ENCODE measurements at regions not wholly inside any gene's neighbourhood (a gene's known extent, or its start where the extent isn't known, plus 50 kb on each side); places are given as distances from the start of the nearest gene placed in this dataset.

GRCh38 chr2:33680644-33681363 is 81.7 kb upstream of the FAM98A start:
- no peaks in the 10 kb centered on the region for H3K4me1 ChIP-seq (ENCODE audit: control extremely low read depth in 1 of 4, control insufficient read depth in 4 of 4, insufficient read depth in 4 of 4, low read length in 3 of 4)
- DNase-seq, result no peak
- H3K36me3 ChIP-seq (ENCODE audit: control insufficient read depth in 4 of 4, insufficient read depth in 4 of 4, low read length in 3 of 4), result no peaks in the 10 kb centered on the region
- no peak overlapping the region for H3K4me3 ChIP-seq (ENCODE audit: control insufficient read depth in 1 of 7, extremely low read depth in 1 of 7, insufficient read depth in 4 of 7, low read depth in 2 of 7, low read length in 6 of 7)
- no peaks in the 10 kb centered on the region for H3K27me3 ChIP-seq (replicated peaks in 2 of 5; ENCODE audit: control insufficient read depth in 4 of 5, insufficient read depth in 5 of 5, low read length in 4 of 5)
- POLR2A ChIA-PET, result no interaction called here
- WGBS (ENCODE audit: insufficient coverage), result 93% methylated on average over 7 of the region's 12 CpGs
- no peak overlapping the region for H3K27ac ChIP-seq (ENCODE audit: insufficient read depth in 1 of 2, low read depth in 1 of 2, low read length in 2 of 2, poor library complexity in 1 of 2, severe bottlenecking in 2 of 2)
- CTCF ChIA-PET, result no interaction called here
- no peaks in the 10 kb centered on the region for H3K9me3 ChIP-seq (ENCODE audit: control extremely low read depth in 1 of 5, control insufficient read depth in 4 of 5, insufficient read depth in 2 of 5, low read depth in 1 of 5, low read length in 4 of 5)

DNA sequence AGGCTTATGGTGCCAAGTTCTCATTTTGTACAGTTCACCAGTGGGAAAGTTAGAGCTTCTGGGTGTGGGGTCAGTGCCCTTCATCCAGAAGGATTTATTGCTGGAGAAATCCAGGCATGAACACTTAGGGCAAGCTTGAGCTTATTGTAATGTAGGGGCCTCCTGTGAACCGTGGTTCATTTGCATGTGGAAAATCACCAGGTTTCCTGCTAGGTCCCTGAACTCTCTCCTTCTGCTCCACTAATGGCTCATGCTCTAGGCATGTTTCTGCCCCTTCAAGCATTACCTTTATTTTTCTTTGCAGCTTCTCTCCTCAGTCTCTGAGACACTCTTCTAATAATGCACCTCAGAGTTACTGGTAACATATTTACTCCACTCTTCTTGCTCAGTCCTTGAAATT is 79.3 kb upstream of the FAM98A start:
- Histone ChIP-seq H3K36me3 (ENCODE audit: control insufficient read depth in 4 of 4, insufficient read depth in 4 of 4, low read length in 3 of 4) (no peaks in the 10 kb centered on the region), H3K27ac (ENCODE audit: insufficient read depth in 1 of 2, low read depth in 1 of 2, low read length in 2 of 2, poor library complexity in 1 of 2, severe bottlenecking in 2 of 2) (no peak overlapping the region), H3K9me3 (ENCODE audit: control extremely low read depth in 1 of 5, control insufficient read depth in 4 of 5, insufficient read depth in 2 of 5, low read depth in 1 of 5, low read length in 4 of 5) (no peaks in the 10 kb centered on the region), H3K4me3 (ENCODE audit: control insufficient read depth in 1 of 7, extremely low read depth in 1 of 7, insufficient read depth in 4 of 7, low read depth in 2 of 7, low read length in 6 of 7) (no peak overlapping the region), H3K27me3 (replicated peaks in 2 of 5; ENCODE audit: control insufficient read depth in 4 of 5, insufficient read depth in 5 of 5, low read length in 4 of 5) (no peaks in the 10 kb centered on the region), H3K4me1 (ENCODE audit: control extremely low read depth in 1 of 4, control insufficient read depth in 4 of 4, insufficient read depth in 4 of 4, low read length in 3 of 4) (no peaks in the 10 kb centered on the region)
- DNase-seq, result no peak
- WGBS (ENCODE audit: insufficient coverage), result 29% methylated on average over 1 of the region's 1 CpG
- ChIA-PET POLR2A (no interaction called here), CTCF (no interaction called here)

- Histone ChIP-seq H3K4me3 (ENCODE audit: control insufficient read depth in 1 of 7, extremely low read depth in 1 of 7, insufficient read depth in 4 of 7, low read depth in 2 of 7, low read length in 6 of 7) (no peak overlapping the region), H3K9me3 (ENCODE audit: control extremely low read depth in 1 of 5, control insufficient read depth in 4 of 5, insufficient read depth in 2 of 5, low read depth in 1 of 5, low read length in 4 of 5) (no peaks in the 10 kb centered on the region), H3K4me1 (ENCODE audit: control extremely low read depth in 1 of 4, control insufficient read depth in 4 of 4, insufficient read depth in 4 of 4, low read length in 3 of 4) (no peaks in the 10 kb centered on the region), H3K36me3 (ENCODE audit: control insufficient read depth in 4 of 4, insufficient read depth in 4 of 4, low read length in 3 of 4) (no peaks in the 10 kb centered on the region), H3K27ac (ENCODE audit: insufficient read depth in 1 of 2, low read depth in 1 of 2, low read length in 2 of 2, poor library complexity in 1 of 2, severe bottlenecking in 2 of 2) (no peak overlapping the region), H3K27me3 (replicated peaks in 2 of 5; ENCODE audit: control insufficient read depth in 4 of 5, insufficient read depth in 5 of 5, low read length in 4 of 5) (peaks cover 0 to 1% (median 0%) of the 10 kb centered on the region in 5 experiments)
- no CpG with 5 or more reads among the region's 2 CpGs for WGBS (ENCODE audit: insufficient coverage)
- ChIA-PET POLR2A (no interaction called here), CTCF (interaction anchor here (1.0 to 3.8 kb wide), 6 partner anchors 21 to 1755 kb away, joined by 3 to 16 read pairs (median 5); no protein-coding TSS in a partner anchor)
- DNase-seq, result peak; percentile 12 to 49 (median 46)
Observed at GRCh38 chr2:33673937-33674336, 74.8 kb upstream of the FAM98A start.

GRCh38 chr2:33672896-33673295 is 73.8 kb upstream of the FAM98A start:
- POLR2A ChIA-PET, result no interaction called here
- H3K4me1 ChIP-seq (ENCODE audit: control extremely low read depth in 1 of 4, control insufficient read depth in 4 of 4, insufficient read depth in 4 of 4, low read length in 3 of 4), result no peaks in the 10 kb centered on the region
- H3K36me3 ChIP-seq (ENCODE audit: control insufficient read depth in 4 of 4, insufficient read depth in 4 of 4, low read length in 3 of 4), result no peaks in the 10 kb centered on the region
- no peaks in the 10 kb centered on the region for H3K9me3 ChIP-seq (ENCODE audit: control extremely low read depth in 1 of 5, control insufficient read depth in 4 of 5, insufficient read depth in 2 of 5, low read depth in 1 of 5, low read length in 4 of 5)
- DNase-seq, result no peak
- peaks cover 0 to 1% (median 0%) of the 10 kb centered on the region in 5 experiments for H3K27me3 ChIP-seq (replicated peaks in 2 of 5; ENCODE audit: control insufficient read depth in 4 of 5, insufficient read depth in 5 of 5, low read length in 4 of 5)
- no CpG with 5 or more reads among the region's 1 CpG for WGBS (ENCODE audit: insufficient coverage)
- CTCF ChIA-PET, result interaction anchor here (1.2 to 2.3 kb wide), 2 partner anchors 20 to 898 kb away, joined by 6 to 13 read pairs; no protein-coding TSS in a partner anchor
- no peak overlapping the region for H3K27ac ChIP-seq (ENCODE audit: insufficient read depth in 1 of 2, low read depth in 1 of 2, low read length in 2 of 2, poor library complexity in 1 of 2, severe bottlenecking in 2 of 2)
- no peak overlapping the region for H3K4me3 ChIP-seq (ENCODE audit: control insufficient read depth in 1 of 7, extremely low read depth in 1 of 7, insufficient read depth in 4 of 7, low read depth in 2 of 7, low read length in 6 of 7)

DNA sequence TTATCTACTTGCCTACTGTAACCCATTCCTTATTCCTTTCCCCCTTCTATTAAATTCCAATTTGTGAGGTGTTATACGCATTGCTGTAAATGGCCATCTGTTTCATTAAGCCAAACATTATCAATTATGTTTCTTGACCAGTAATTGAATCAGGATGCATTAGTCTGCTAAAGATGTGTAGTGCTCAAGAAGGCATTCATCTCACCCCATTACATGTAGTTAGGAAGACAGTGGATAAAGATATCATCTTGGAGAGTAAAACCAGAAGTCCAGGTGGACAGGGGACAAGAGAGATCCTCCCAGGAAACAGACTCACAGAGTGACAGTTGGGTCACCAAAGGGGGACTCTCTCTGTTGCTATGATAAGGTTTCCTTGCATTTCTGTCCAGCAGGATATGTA is 73.3 kb upstream of the FAM98A start:
- CTCF ChIA-PET, result interaction anchor here (1.1 to 1.2 kb wide), 2 partner anchors 20 to 338 kb away, joined by 3 to 6 read pairs; no protein-coding TSS in a partner anchor
- POLR2A ChIA-PET, result no interaction called here
- Histone ChIP-seq H3K4me1 (ENCODE audit: control extremely low read depth in 1 of 4, control insufficient read depth in 4 of 4, insufficient read depth in 4 of 4, low read length in 3 of 4) (no peaks in the 10 kb centered on the region), H3K27me3 (replicated peaks in 2 of 5; ENCODE audit: control insufficient read depth in 4 of 5, insufficient read depth in 5 of 5, low read length in 4 of 5) (peaks cover 0 to 1% (median 0%) of the 10 kb centered on the region in 5 experiments), H3K9me3 (ENCODE audit: control extremely low read depth in 1 of 5, control insufficient read depth in 4 of 5, insufficient read depth in 2 of 5, low read depth in 1 of 5, low read length in 4 of 5) (no peaks in the 10 kb centered on the region), H3K36me3 (ENCODE audit: control insufficient read depth in 4 of 4, insufficient read depth in 4 of 4, low read length in 3 of 4) (no peaks in the 10 kb centered on the region), H3K4me3 (ENCODE audit: control insufficient read depth in 1 of 7, extremely low read depth in 1 of 7, insufficient read depth in 4 of 7, low read depth in 2 of 7, low read length in 6 of 7) (no peak overlapping the region), H3K27ac (ENCODE audit: insufficient read depth in 1 of 2, low read depth in 1 of 2, low read length in 2 of 2, poor library complexity in 1 of 2, severe bottlenecking in 2 of 2) (no peak overlapping the region)
- no peak for DNase-seq
- WGBS (ENCODE audit: insufficient coverage), result no CpG with 5 or more reads among the region's 1 CpG

DNA sequence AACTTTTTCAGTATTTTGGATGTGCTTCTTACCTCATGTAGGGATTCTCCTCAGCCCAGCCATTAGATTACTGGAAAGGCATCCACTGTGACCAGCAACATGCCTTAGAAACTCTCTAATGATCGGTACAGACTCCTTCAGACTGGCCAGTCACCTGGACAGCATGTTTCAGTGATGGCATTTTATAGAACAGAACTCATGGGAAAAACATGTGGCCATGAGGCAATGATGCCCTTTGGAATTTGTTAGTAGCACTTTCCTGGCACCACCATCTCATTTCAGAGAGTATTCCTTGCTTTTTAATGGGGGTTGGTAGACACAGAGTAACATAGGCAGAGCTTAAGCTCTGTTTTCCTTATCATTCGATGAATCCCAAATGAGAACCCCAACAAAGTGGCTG is 72.1 kb upstream of the FAM98A start:
- H3K36me3 ChIP-seq (ENCODE audit: control insufficient read depth in 4 of 4, insufficient read depth in 4 of 4, low read length in 3 of 4), result no peaks in the 10 kb centered on the region
- no peak overlapping the region for H3K27ac ChIP-seq (ENCODE audit: insufficient read depth in 1 of 2, low read depth in 1 of 2, low read length in 2 of 2, poor library complexity in 1 of 2, severe bottlenecking in 2 of 2)
- ChIA-PET CTCF (interaction anchor here (1.1 kb wide), 1 partner anchor 339 kb away, joined by 3 read pairs; no protein-coding TSS in a partner anchor), POLR2A (no interaction called here)
- H3K4me1 ChIP-seq (ENCODE audit: control extremely low read depth in 1 of 4, control insufficient read depth in 4 of 4, insufficient read depth in 4 of 4, low read length in 3 of 4), result no peaks in the 10 kb centered on the region
- no peak overlapping the region for H3K4me3 ChIP-seq (ENCODE audit: control insufficient read depth in 1 of 7, extremely low read depth in 1 of 7, insufficient read depth in 4 of 7, low read depth in 2 of 7, low read length in 6 of 7)
- DNase-seq, result no peak
- H3K27me3 ChIP-seq (replicated peaks in 2 of 5; ENCODE audit: control insufficient read depth in 4 of 5, insufficient read depth in 5 of 5, low read length in 4 of 5), result peaks cover 0 to 1% (median 0%) of the 10 kb centered on the region in 5 experiments
- H3K9me3 ChIP-seq (ENCODE audit: control extremely low read depth in 1 of 5, control insufficient read depth in 4 of 5, insufficient read depth in 2 of 5, low read depth in 1 of 5, low read length in 4 of 5), result peaks cover 0 to under 1% (median 0%) of the 10 kb centered on the region in 5 experiments
- WGBS (ENCODE audit: insufficient coverage), result 100% methylated on average over 2 of the region's 2 CpGs

- ChIA-PET POLR2A (no interaction called here), CTCF (no interaction called here)
- no peaks in the 10 kb centered on the region for H3K4me1 ChIP-seq (ENCODE audit: control extremely low read depth in 1 of 4, control insufficient read depth in 4 of 4, insufficient read depth in 4 of 4, low read length in 3 of 4)
- H3K27ac ChIP-seq (ENCODE audit: insufficient read depth in 1 of 2, low read depth in 1 of 2, low read length in 2 of 2, poor library complexity in 1 of 2, severe bottlenecking in 2 of 2), result no peak overlapping the region
- peak in 1 of 3 donors; percentile 4 for DNase-seq
- WGBS (ENCODE audit: insufficient coverage), result 100% methylated on average over 2 of the region's 4 CpGs
- peaks cover 0 to 4% (median 0%) of the 10 kb centered on the region in 5 experiments for H3K9me3 ChIP-seq (ENCODE audit: control extremely low read depth in 1 of 5, control insufficient read depth in 4 of 5, insufficient read depth in 2 of 5, low read depth in 1 of 5, low read length in 4 of 5)
- H3K36me3 ChIP-seq (ENCODE audit: control insufficient read depth in 4 of 4, insufficient read depth in 4 of 4, low read length in 3 of 4), result no peaks in the 10 kb centered on the region
- peaks cover 0 to 1% (median 0%) of the 10 kb centered on the region in 5 experiments for H3K27me3 ChIP-seq (replicated peaks in 2 of 5; ENCODE audit: control insufficient read depth in 4 of 5, insufficient read depth in 5 of 5, low read length in 4 of 5)
- no peak overlapping the region for H3K4me3 ChIP-seq (ENCODE audit: control insufficient read depth in 1 of 7, extremely low read depth in 1 of 7, insufficient read depth in 4 of 7, low read depth in 2 of 7, low read length in 6 of 7)
Observed at GRCh38 chr2:33670392-33670937, 71.4 kb upstream of the FAM98A start.

Data from common myeloid progenitor, CD34-positive (primary cell).